Activated CD4-positive, alpha-beta T cell treated with anti-CD3 and anti-CD28 coated beads, Interleukin-10, Interleukin-2, amounts not matched to agents 100 ng/mL and 50 ng/mL, durations not matched to agents 16 hours and 8 hours (primary cell): ENCODE measurements at regions not wholly inside any gene's neighbourhood (a gene's known extent, or its start where the extent isn't known, plus 50 kb on each side); places are given as distances from the start of the nearest gene placed in this dataset.

Source experiments
- DNase-seq: peaks from one replicate; pipeline ENCODE4 v3.0.0-alpha.2; 2020

GRCh38 chr14:87503711-87504110, 489.3 kb downstream of the GALC start:
- DNase-seq: no peak

GRCh38 chr14:87497301-87497700, 495.7 kb downstream of the GALC start:
- DNase-seq: no peak

- no peak for DNase-seq
Measured at GRCh38 chr14:87494010-87494409, 499.0 kb downstream of the GALC start.

- no peak for DNase-seq
Measured at GRCh38 chr14:87492561-87492960, 500.4 kb downstream of the GALC start.

- DNase-seq: no peak
Measured at GRCh38 chr14:87491816-87492215, 501.2 kb downstream of the GALC start.

- no peak for DNase-seq
Measured at GRCh38 chr14:87489196-87489819, 503.7 kb downstream of the GALC start.

- DNase-seq: no peak
Measured at GRCh38 chr14:87483271-87484260, 509.4 kb downstream of the GALC start.

- DNase-seq: no peak
Measured at GRCh38 chr14:87468531-87468930, 524.5 kb downstream of the GALC start.

GRCh38 chr14:87467578-87467977, 525.4 kb downstream of the GALC start:
- no peak for DNase-seq

GRCh38 chr14:87465770-87466169, 527.2 kb downstream of the GALC start:
- no peak for DNase-seq

GRCh38 chr14:87461704-87462103, 531.3 kb downstream of the GALC start:
- DNase-seq: no peak

- no peak for DNase-seq
Measured at GRCh38 chr14:87457720-87458119, 535.3 kb downstream of the GALC start.

GRCh38 chr14:87450193-87450592, 542.8 kb downstream of the GALC start:
- DNase-seq: no peak

GRCh38 chr14:87449016-87449415, 544.0 kb downstream of the GALC start:
- no peak for DNase-seq

- DNase-seq: no peak
Measured at GRCh38 chr14:87443787-87444186, 549.2 kb downstream of the GALC start.

GRCh38 chr14:87443039-87443438, 549.9 kb downstream of the GALC start:
- no peak for DNase-seq

- no peak for DNase-seq
Measured at GRCh38 chr14:87437158-87437557, 555.8 kb downstream of the GALC start.

- no peak for DNase-seq
Measured at GRCh38 chr14:87434680-87435079, 558.3 kb downstream of the GALC start.

- DNase-seq: no peak
Measured at GRCh38 chr14:87434011-87434410, 559.0 kb downstream of the GALC start.

- no peak for DNase-seq
Measured at GRCh38 chr14:87432698-87433097, 560.3 kb downstream of the GALC start.

- DNase-seq: no peak
Measured at GRCh38 chr14:87430810-87431209, 562.2 kb downstream of the GALC start.

- DNase-seq: no peak
Measured at GRCh38 chr14:87430214-87430613, 562.8 kb downstream of the GALC start.

- no peak for DNase-seq
Measured at GRCh38 chr14:87419925-87420324, 573.1 kb downstream of the GALC start.

- DNase-seq: no peak
Measured at GRCh38 chr14:87411370-87411769, 581.6 kb downstream of the GALC start.
